ENCODE measurements at regions not wholly inside any gene's neighbourhood (a gene's known extent, or its start where the extent isn't known, plus 50 kb on each side); places are given as distances from the start of the nearest gene placed in this dataset.

GRCh38 chr4:119835613-119835910, 207.0 kb upstream of the PDE5A start:
- intact Hi-C loops (cut with micrococcal nuclease), result no loop called here
- H2AFZ ChIP-seq (ENCODE audit: low read length), result no peak overlapping the region
- H3K36me3 ChIP-seq (ENCODE audit: low read depth, low read length), result no peaks in the 10 kb centered on the region
- no peak overlapping the region for H3K4me3 ChIP-seq (ENCODE audit: low read length)
- H3K9me3 ChIP-seq (ENCODE audit: low read length), result no peaks in the 10 kb centered on the region
- no peak overlapping the region for H3K9ac ChIP-seq (ENCODE audit: low read length)
- TF ChIP-seq EZH2phosphoT487 (IDR thresholded peaks at IDR 0.05; ENCODE audit: borderline replicate concordance, low read length) (no peak), CTCF (conservative IDR thresholded peaks at IDR 0.05; ENCODE audit: low read depth, low read length) (no peak), EZH2 (IDR thresholded peaks at IDR 0.05; ENCODE audit: low read length, unreplicated experiment) (no peak)
- H3F3A ChIP-seq (ENCODE audit: low read length, unreplicated experiment), result no peaks in the 10 kb centered on the region
- POLR2A ChIA-PET (ENCODE audit: unreplicated experiment), result no interaction called here
- DNase-seq (no peak), ATAC-seq (no peak)
- no TSS peak for BruUV-seq (replicated peaks)
- no peaks in the 10 kb centered on the region for H3K9me2 ChIP-seq (replicated peaks; ENCODE audit: low read length)
- no peak overlapping the region for H3K4me2 ChIP-seq (ENCODE audit: low read length)
- CTCF ChIA-PET, result no interaction called here
- no peaks in the 10 kb centered on the region for H4K20me1 ChIP-seq (ENCODE audit: low read length)
- H3K27me3 ChIP-seq (ENCODE audit: low read length), result no peaks in the 10 kb centered on the region
- no peak overlapping the region for H3K27ac ChIP-seq (ENCODE audit: low read length)
- H3K4me1 ChIP-seq (ENCODE audit: insufficient read depth, low read length), result no peaks in the 10 kb centered on the region
- no peaks in the 10 kb centered on the region for H3K79me2 ChIP-seq (ENCODE audit: low read length)

- CTCF ChIA-PET, result no interaction called here
- H3K4me2 ChIP-seq (ENCODE audit: low read length), result no peak overlapping the region
Observed at GRCh38 chr4:119834906-119835612, 206.5 kb upstream of the PDE5A start.

More at GRCh38 chr4:119834906-119835612, 206.5 kb upstream of the PDE5A start:
- no TSS peak for BruUV-seq (replicated peaks)
- H4K20me1 ChIP-seq (ENCODE audit: low read length), result no peaks in the 10 kb centered on the region
- no peaks in the 10 kb centered on the region for H3K27me3 ChIP-seq (ENCODE audit: low read length)
- no peaks in the 10 kb centered on the region for H3K9me2 ChIP-seq (replicated peaks; ENCODE audit: low read length)
- H3K9ac ChIP-seq (ENCODE audit: low read length), result no peak overlapping the region
- ATAC-seq, result no peak
- intact Hi-C loops (cut with micrococcal nuclease), result no loop called here
- no peaks in the 10 kb centered on the region for H3K4me1 ChIP-seq (ENCODE audit: insufficient read depth, low read length)
- no peaks in the 10 kb centered on the region for H3F3A ChIP-seq (ENCODE audit: low read length, unreplicated experiment)
- DNase-seq, result no peak
- no peak for TF ChIP-seq CTCF (conservative IDR thresholded peaks at IDR 0.05; ENCODE audit: low read depth, low read length)
- no peak for TF ChIP-seq EZH2phosphoT487 (IDR thresholded peaks at IDR 0.05; ENCODE audit: borderline replicate concordance, low read length)
- TF ChIP-seq EZH2 (IDR thresholded peaks at IDR 0.05; ENCODE audit: low read length, unreplicated experiment), result no peak
- H2AFZ ChIP-seq (ENCODE audit: low read length), result no peak overlapping the region
- no peak overlapping the region for H3K4me3 ChIP-seq (ENCODE audit: low read length)
- H3K27ac ChIP-seq (ENCODE audit: low read length), result no peak overlapping the region
- no peaks in the 10 kb centered on the region for H3K9me3 ChIP-seq (ENCODE audit: low read length)
- no peaks in the 10 kb centered on the region for H3K79me2 ChIP-seq (ENCODE audit: low read length)
- POLR2A ChIA-PET (ENCODE audit: unreplicated experiment), result no interaction called here
- H3K36me3 ChIP-seq (ENCODE audit: low read depth, low read length), result no peaks in the 10 kb centered on the region
